PFSK-1 (cell line): ENCODE measurements at regions not wholly inside any gene's neighbourhood (a gene's known extent, or its start where the extent isn't known, plus 50 kb on each side); places are given as distances from the start of the nearest gene placed in this dataset.

Experiments
- FOXP2 ChIP-seq: optimal IDR thresholded peaks from 2 replicates; pipeline ENCODE3; 2011; ENCODE audit warnings: borderline replicate concordance, control low read depth, inconsistent platforms; ENCODE audit not compliant: insufficient read depth; ENCODE audit errors: extremely low read length, extremely low read depth
- POLR2AphosphoS5 ChIP-seq: IDR thresholded peaks from 2 replicates; pipeline ENCODE4 v1.6.1; 2012; ENCODE audit warnings: low read depth, mild to moderate bottlenecking, control low read depth, low read length, moderate library complexity
- SIN3A ChIP-seq: IDR thresholded peaks from 2 replicates; pipeline ENCODE4 v1.6.1; 2012; ENCODE audit warnings: mild to moderate bottlenecking, low read length, moderate library complexity, borderline replicate concordance; ENCODE audit not compliant: insufficient read depth
- TAF1 ChIP-seq: IDR thresholded peaks from 2 replicates; pipeline ENCODE4 v1.6.1; 2012; ENCODE audit warnings: low read length, control low read depth, borderline replicate concordance; ENCODE audit not compliant: insufficient read depth
- TF ChIP-seq, protein P1 (sequence below), 2 experiments: IDR thresholded peaks; 2 replicates each; pipeline versions ENCODE4 v1.6.1 to v1.8.0; 2011 to 2012; ENCODE audit warnings: low read depth in 2 of 2, low read length in 2 of 2, control low read depth in 1 of 2, inconsistent platforms in 1 of 2, mild to moderate bottlenecking in 1 of 2, moderate library complexity in 1 of 2; ENCODE audit not compliant: insufficient read depth in 1 of 2

- no peak for TF ChIP-seq FOXP2
- TF ChIP-seq SIN3A: no peak
- TF ChIP-seq POLR2AphosphoS5: no peak
- no peak for TF ChIP-seq TAF1
- TF ChIP-seq, protein P1, sequence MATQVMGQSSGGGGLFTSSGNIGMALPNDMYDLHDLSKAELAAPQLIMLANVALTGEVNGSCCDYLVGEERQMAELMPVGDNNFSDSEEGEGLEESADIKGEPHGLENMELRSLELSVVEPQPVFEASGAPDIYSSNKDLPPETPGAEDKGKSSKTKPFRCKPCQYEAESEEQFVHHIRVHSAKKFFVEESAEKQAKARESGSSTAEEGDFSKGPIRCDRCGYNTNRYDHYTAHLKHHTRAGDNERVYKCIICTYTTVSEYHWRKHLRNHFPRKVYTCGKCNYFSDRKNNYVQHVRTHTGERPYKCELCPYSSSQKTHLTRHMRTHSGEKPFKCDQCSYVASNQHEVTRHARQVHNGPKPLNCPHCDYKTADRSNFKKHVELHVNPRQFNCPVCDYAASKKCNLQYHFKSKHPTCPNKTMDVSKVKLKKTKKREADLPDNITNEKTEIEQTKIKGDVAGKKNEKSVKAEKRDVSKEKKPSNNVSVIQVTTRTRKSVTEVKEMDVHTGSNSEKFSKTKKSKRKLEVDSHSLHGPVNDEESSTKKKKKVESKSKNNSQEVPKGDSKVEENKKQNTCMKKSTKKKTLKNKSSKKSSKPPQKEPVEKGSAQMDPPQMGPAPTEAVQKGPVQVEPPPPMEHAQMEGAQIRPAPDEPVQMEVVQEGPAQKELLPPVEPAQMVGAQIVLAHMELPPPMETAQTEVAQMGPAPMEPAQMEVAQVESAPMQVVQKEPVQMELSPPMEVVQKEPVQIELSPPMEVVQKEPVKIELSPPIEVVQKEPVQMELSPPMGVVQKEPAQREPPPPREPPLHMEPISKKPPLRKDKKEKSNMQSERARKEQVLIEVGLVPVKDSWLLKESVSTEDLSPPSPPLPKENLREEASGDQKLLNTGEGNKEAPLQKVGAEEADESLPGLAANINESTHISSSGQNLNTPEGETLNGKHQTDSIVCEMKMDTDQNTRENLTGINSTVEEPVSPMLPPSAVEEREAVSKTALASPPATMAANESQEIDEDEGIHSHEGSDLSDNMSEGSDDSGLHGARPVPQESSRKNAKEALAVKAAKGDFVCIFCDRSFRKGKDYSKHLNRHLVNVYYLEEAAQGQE (IDR thresholded peaks at IDR 0.05; ENCODE audit: insufficient read depth in 1 of 2, low read depth in 2 of 2, low read length in 2 of 2): no peak
These were observed 389.8 kb downstream of the NUAK1 start for GRCh38 chr12:105748806-105749600.

DNA sequence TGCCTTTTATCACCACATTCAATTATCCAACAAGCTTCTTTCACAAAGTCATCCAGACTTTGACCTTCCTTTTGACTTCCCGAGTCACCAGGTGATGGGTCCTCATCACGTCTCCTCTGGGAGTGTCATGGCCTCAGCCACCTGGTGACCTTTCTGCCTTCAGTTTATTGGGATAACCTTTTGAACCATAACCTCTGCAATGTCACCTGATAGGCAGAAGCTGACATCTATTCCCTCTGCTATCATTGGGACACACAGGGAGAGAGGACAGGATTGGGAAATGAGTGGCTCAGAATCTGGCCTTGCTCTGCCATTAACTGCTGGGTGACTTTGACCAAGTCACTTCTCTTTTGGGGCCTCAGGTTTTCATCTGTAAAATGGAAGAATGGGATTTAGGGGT, 388.7 kb downstream of the NUAK1 start:
- TF ChIP-seq POLR2AphosphoS5 (no peak), TAF1 (no peak), SIN3A (no peak), FOXP2 (no peak)
- TF ChIP-seq, protein P1 (IDR thresholded peaks at IDR 0.05; ENCODE audit: insufficient read depth in 1 of 2, low read depth in 2 of 2, low read length in 2 of 2): no peak

DNA sequence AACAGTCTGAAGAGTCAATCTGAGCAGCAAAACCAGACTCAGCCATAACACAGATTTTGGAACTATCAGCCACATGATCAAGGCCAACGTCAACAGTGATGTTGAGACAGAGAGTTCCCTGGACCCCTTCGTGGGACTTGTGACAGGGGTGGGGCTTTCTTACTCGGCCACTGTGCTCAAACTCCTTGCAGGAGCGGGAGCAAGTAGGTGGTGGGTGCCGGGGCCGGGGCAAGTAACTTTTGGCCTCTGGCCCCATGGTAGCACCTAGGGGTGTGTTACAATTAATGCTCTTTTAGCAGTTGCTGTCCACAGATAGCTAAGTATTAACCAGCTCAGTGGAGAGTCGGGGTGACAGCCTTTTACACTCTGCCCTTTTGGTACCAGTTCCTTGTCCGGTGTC, 384.4 kb downstream of the NUAK1 start:
- TF ChIP-seq POLR2AphosphoS5: no peak
- TF ChIP-seq, protein P1 (IDR thresholded peaks at IDR 0.05; ENCODE audit: insufficient read depth in 1 of 2, low read depth in 2 of 2, low read length in 2 of 2): no peak
- no peak for TF ChIP-seq SIN3A
- TF ChIP-seq FOXP2: no peak
- no peak for TF ChIP-seq TAF1

DNA sequence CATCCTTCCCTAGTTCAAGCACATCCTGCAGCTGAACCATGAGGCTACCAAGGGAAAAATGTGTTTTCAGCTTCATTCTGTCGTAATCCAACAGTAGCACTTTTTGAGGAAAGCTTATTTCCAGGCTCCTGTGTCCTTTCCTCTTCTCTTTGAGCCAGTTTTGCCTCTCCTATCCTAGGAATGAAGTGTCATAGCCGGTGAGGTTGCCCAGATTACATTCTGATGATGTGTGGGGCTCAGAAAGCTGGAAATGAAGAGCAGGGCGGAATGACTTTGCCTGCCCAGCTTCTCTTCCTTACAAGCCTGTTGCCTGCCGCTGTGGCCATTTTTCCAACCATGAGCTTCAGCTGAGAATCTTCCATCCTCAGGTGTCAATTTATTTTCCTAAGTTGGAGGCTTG, 381.8 kb downstream of the NUAK1 start:
- TF ChIP-seq POLR2AphosphoS5 (no peak), TAF1 (no peak), FOXP2 (no peak), SIN3A (no peak)
- TF ChIP-seq, protein P1 (IDR thresholded peaks at IDR 0.05; ENCODE audit: insufficient read depth in 1 of 2, low read depth in 2 of 2, low read length in 2 of 2): no peak
